ENCODE measurements at regions not wholly inside any gene's neighbourhood (a gene's known extent, or its start where the extent isn't known, plus 50 kb on each side); places are given as distances from the start of the nearest gene placed in this dataset.
"Not testable (repeated sequence)": the region's sequence is repeated elsewhere in the genome, so short reads cannot be mapped to it uniquely, and the experiment has no call there.

- DNase-seq, result no peak
Observed at GRCh38 chr18:78816114-78816513, 163.5 kb upstream of the SALL3 start.

GRCh38 chr18:78816916-78817315 is 162.7 kb upstream of the SALL3 start:
- no peak for DNase-seq

DNA sequence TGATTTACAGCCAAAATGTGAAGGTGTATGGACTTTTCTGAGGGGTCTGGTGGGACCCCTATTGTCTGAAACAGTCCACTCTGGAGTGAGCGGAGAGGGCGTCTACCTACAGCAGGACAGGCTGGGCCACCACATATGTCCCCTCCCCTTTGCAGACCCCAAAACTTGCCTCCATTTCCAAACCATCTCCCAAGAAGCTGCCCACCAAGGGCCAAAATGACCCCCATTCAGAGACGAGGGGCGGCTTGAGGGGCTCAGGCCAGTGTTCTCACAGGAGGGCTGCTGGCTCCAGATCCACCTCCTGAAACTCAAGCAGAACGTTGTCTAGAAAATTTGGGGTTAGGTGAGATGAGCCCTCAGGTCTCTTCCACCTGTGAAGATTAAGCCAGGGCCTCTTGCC is 161.1 kb upstream of the SALL3 start:
- DNase-seq, result no peak

DNA sequence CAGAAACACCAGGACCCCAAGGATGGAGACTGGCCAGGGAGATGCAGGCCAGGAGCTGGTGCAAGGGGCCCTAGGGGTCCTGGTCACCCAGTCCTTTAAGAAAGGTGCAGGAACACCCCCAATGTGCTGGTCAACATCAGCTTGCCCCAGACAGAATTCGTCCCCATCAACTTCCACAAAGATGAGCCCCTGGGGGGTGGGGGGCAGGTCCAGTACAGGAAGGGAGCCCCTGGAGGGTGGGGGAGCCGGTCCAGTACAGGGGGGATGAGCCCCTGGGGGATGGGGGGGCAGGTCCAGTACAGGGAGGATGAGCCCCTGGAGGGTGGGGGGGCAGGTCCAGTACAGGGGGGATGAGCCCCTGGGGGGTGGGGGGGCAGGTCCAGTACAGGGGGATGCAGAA is 160.7 kb upstream of the SALL3 start:
- no peak for DNase-seq

DNA sequence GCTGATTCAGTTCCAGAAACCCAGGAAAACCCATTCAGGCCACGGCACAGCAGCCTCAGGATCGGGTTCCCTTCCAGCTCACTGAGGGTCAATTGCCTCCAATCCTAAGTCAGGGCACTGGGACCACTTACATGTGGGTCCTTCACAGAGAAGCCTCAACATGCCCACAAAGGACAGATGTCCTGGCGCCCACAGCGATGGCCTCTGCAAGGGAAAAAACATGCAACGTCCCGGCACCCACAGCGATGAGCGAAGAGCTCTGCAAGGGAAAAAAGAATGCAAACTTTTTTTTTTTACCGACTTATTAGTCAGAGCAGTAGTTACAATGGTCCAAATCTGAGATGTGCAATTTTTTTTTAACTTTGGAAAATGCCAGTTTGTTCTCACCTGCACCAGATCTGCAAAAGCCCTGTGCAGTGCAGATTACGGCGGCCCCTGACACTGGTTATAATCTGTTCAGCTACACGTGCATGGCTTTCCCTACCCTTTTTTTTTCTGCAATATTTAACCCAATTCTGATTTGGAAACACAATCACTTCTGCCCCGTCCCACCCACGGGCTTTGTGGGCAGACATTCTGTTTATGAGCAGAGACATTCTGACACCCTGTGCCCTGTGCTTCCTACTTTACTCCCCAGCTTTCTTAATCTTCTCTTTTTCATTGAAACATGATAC is 159.3 kb upstream of the SALL3 start:
- DNase-seq, result no peak

- DNase-seq, result no peak
Observed at GRCh38 chr18:78821396-78821795, 158.2 kb upstream of the SALL3 start.

DNA sequence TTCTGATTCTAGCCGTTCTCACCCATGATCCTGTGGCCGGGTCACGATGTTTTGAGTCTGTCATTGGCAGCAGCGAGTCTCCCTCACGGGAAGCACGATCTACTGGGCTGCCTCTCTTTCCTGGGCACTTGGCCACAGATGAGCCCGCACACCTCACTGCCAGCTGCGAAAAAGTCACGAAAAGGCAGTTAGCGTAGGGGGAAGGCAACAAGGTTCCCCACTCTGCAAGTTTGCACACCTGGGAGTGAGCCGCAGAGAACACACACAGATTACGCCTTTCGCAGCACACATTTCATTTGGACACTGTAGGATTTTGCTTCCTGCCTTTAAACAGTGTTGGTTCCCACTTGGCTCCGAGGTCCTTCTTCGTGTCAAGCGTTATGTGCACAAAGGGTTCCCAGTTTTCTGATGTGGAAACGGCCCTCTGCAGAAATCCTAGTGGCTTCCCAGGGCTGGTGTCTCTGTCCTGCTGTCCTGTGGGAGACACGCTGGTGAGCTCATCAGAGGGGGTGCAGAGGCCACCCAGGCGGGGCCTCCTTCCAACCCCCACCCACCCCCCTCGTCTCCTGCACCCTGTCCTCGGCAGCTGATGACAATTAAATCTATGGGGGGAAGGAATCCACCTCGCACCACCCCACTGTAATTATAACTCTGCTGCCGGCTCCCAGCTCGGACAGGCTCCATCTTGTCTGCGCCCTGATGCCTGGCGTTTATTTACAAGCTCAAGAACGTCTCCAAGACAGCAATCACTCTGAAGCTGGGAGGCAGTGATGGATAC is 157.3 kb upstream of the SALL3 start:
- DNase-seq, result no peak

GRCh38 chr18:78822949-78823285 is 156.7 kb upstream of the SALL3 start:
- no peak for DNase-seq

- no peak for DNase-seq
Observed at GRCh38 chr18:78825168-78825567, 154.4 kb upstream of the SALL3 start.

DNA sequence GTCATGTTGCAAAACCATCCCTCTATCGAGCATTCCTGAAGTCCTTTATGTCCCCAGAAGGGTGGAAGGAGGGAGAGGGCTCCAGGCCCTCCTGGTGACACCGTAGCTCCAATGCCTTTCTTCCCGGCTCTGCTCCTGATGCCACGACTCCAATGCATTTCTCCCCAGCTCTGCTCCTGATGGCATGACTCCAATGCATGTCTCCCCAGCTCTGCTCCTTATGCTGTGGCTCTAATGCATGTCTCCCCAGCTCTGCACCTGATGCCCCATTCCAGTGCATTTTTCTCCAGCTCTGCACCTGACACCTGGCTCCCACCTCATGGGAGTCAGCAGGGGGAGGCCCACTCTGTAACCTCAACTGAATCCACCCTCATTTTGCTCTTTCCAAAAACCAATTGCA is 153.0 kb upstream of the SALL3 start:
- DNase-seq, result no peak

DNA sequence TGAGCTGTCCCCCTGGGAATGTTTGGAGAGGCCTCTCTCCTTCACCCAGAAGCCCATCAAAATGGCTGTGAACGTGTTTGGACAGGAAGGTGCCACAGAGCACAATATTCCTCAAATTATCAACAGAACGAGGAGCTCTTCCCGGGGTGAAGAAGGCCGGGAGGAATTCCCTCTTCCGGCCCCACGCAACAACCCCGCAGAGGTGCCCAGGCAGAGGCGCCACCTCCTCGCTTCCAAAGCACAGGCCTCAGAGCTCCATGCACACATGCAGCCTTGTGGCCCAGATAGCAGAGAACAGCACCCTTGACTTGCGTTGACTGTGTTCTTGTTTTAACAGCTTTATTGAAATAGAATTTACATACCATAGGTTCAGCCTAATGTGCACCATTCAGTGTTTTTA is 152.5 kb upstream of the SALL3 start:
- no peak for DNase-seq

- DNase-seq, result no peak
Observed at GRCh38 chr18:78828131-78828530, 151.5 kb upstream of the SALL3 start.

DNA sequence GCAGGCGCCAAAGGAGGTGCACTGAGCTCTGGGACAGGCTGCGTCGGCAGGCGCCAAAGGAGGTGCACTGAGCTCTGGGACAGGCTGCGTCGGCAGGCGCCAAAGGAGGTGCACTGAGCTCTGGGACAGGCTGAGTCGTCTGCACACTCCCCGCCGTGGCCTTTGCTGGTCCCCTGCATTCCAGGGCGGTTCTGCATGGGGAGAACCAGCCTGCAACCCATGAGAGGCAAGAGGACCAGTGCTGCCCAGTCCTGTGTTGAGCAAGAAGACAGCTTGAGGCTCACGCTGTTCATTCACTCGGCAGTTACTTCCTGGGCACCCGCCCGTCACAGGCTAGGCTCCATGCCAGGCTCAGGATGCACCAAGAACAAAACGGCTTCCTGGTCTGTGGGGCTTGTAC is 150.6 kb upstream of the SALL3 start:
- DNase-seq, result not testable (repeated sequence)

- no peak for DNase-seq
Observed at GRCh38 chr18:78830161-78830560, 149.5 kb upstream of the SALL3 start.

GRCh38 chr18:78830826-78831225 is 148.8 kb upstream of the SALL3 start:
- DNase-seq, result no peak

DNA sequence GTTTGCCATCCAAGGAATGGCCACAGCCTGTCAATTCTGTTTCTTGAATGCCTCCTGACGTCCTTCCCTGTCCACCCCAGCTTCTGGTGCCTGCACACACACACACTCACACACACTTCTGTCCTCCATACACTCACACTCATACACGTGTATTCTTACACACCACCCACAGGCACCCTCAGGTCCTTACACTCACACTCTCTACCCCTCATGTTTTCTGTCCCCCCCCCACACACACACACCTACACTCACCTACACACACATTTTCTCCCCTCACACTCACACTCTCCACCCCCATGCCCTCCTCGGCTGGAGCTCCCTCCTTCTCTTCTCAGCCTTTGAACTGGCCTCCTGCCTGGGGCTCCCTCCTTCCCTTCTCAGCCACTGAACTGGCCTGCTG is 148.0 kb upstream of the SALL3 start:
- DNase-seq, result no peak

- no peak for DNase-seq
Observed at GRCh38 chr18:78833833-78834232, 145.8 kb upstream of the SALL3 start.

DNA sequence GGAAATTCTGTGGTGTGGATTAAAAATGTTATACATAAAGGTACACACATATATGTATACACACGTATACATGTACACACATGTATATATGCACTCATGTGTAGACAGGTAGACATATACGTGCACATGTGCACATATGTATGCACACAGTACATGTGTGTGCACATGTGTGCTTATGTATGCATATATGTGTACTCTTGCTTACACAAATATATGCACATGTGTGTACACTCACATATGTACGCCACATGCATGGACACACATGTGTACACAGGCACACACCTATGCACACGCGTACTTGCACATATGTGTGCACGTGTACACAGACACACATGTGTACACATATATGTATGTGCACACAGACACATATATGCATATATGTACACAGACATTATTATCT is 142.8 kb upstream of the SALL3 start:
- DNase-seq, result no peak

GRCh38 chr18:78837754-78838153 is 141.9 kb upstream of the SALL3 start:
- DNase-seq, result no peak

- no peak for DNase-seq
Observed at GRCh38 chr18:78838183-78838582, 141.4 kb upstream of the SALL3 start.

DNA sequence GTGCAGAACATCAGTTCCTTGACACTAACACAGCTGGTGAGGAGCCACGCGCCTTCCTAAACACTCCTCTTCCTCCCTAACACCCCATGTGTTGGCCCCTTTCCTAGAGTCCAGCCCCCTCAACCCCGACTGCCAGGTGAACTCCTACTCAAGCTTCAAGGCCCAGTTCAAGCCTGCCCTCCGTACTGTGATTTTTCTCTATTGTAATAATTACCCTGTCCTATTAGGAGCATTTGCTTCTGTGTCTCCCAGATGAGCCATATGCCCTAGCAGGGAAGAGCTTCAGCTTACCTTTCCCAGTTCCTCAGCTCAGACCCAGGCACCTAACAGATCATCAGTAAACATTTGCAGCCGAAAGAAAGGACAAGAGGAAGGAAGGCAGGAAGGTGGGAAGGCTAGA is 130.6 kb upstream of the SALL3 start:
- DNase-seq, result no peak

DNA sequence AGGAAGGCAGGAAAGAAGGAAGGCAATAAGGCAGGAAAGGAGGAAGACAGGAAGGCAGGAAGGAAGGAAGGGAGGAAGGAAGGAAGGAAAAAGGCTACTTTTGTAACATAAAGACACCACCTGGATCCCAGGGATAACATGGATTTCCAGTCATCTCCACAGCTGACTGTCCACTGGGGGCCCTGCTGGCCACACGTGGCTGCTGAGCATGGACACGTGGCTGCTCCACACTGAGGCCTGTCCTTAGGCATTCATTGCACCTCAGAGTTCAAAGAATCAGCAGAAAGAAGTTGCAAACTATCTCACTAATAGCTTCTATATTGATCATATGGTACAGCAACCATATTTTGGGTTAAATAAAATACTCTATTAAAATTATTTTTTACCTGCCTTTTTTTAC is 130.2 kb upstream of the SALL3 start:
- no peak for DNase-seq

- no peak for DNase-seq
Observed at GRCh38 chr18:78853341-78853740, 126.3 kb upstream of the SALL3 start.

- no peak for DNase-seq
Observed at GRCh38 chr18:78855188-78855587, 124.4 kb upstream of the SALL3 start.

Measured in GF-D8 (cell line).